Osteoblast (primary cell): ENCODE measurements at regions not wholly inside any gene's neighbourhood (a gene's known extent, or its start where the extent isn't known, plus 50 kb on each side); places are given as distances from the start of the nearest gene placed in this dataset.

Experiments used
- DNase-seq: peaks from one replicate; pipeline ENCODE4 v3.0.0; 2011; ENCODE audit warnings: low spot score, mixed read lengths; ENCODE audit not compliant: insufficient read length; ENCODE audit errors: missing footprints
- H2AFZ ChIP-seq: 2 replicates; pipeline ENCODE4 v1.6.0; 2011; ENCODE audit warnings: mild to moderate bottlenecking, low read length
- H3K27ac ChIP-seq: 2 replicates; pipeline ENCODE4 v1.5.1; 2011; ENCODE audit warnings: mild to moderate bottlenecking, low read depth, low read length, moderate library complexity
- H3K27me3 ChIP-seq: 2 replicates; pipeline ENCODE4 v1.6.0; 2012; ENCODE audit warnings: mild to moderate bottlenecking, control low read depth, inconsistent platforms, low read length, moderate library complexity; ENCODE audit not compliant: insufficient read depth
- H3K36me3 ChIP-seq: 2 replicates; pipeline ENCODE4 v1.5.1; 2011; ENCODE audit warnings: mild to moderate bottlenecking, low read length, control low read depth, moderate library complexity; ENCODE audit not compliant: insufficient read depth
- H3K4me1 ChIP-seq: 2 replicates; pipeline ENCODE4 v1.5.1; 2011; ENCODE audit warnings: mild to moderate bottlenecking, low read length, control low read depth, moderate library complexity; ENCODE audit not compliant: insufficient read depth
- H3K4me2 ChIP-seq: 2 replicates; pipeline ENCODE4 v1.6.0; 2011; ENCODE audit warnings: mild to moderate bottlenecking, low read length; ENCODE audit not compliant: insufficient read depth
- H3K4me3 ChIP-seq: fragments of 200-600 bp; sonication (generic); 3 replicates; pipeline ENCODE4 v1.5.1; 2012; ENCODE audit warnings: mild to moderate bottlenecking, low read length, inconsistent platforms; ENCODE audit not compliant: insufficient read depth
- H3K79me2 ChIP-seq: 2 replicates; pipeline ENCODE4 v1.6.0; 2012; ENCODE audit warnings: mild to moderate bottlenecking, low read length, control low read depth, inconsistent platforms; ENCODE audit not compliant: insufficient read depth
- H3K9me3 ChIP-seq: 2 replicates; pipeline ENCODE4 v1.5.1; 2011; ENCODE audit warnings: low read depth, low read length, control low read depth
- H4K20me1 ChIP-seq: 2 replicates; pipeline ENCODE4 v1.6.0; 2012; ENCODE audit warnings: mild to moderate bottlenecking, low read length, control low read depth; ENCODE audit not compliant: insufficient read depth
- TF ChIP-seq, protein P1 (sequence below): IDR thresholded peaks from 2 replicates; pipeline ENCODE4 v1.5.1; 2011; ENCODE audit warnings: mild to moderate bottlenecking, low read depth, low read length, moderate library complexity; ENCODE audit errors: extremely low read depth

- Histone ChIP-seq H4K20me1 (no peaks in the 10 kb centered on the region), H2AFZ (no peak overlapping the region), H3K9me3 (no peaks in the 10 kb centered on the region), H3K4me3 (no peak overlapping the region), H3K27me3 (peaks cover 3% of the 10 kb centered on the region), H3K79me2 (no peaks in the 10 kb centered on the region), H3K36me3 (no peaks in the 10 kb centered on the region), H3K4me1 (peaks cover 23% of the 10 kb centered on the region), H3K27ac (no peak overlapping the region), H3K4me2 (no peak overlapping the region)
- peak; percentile 27 for DNase-seq
- TF ChIP-seq, protein P1, sequence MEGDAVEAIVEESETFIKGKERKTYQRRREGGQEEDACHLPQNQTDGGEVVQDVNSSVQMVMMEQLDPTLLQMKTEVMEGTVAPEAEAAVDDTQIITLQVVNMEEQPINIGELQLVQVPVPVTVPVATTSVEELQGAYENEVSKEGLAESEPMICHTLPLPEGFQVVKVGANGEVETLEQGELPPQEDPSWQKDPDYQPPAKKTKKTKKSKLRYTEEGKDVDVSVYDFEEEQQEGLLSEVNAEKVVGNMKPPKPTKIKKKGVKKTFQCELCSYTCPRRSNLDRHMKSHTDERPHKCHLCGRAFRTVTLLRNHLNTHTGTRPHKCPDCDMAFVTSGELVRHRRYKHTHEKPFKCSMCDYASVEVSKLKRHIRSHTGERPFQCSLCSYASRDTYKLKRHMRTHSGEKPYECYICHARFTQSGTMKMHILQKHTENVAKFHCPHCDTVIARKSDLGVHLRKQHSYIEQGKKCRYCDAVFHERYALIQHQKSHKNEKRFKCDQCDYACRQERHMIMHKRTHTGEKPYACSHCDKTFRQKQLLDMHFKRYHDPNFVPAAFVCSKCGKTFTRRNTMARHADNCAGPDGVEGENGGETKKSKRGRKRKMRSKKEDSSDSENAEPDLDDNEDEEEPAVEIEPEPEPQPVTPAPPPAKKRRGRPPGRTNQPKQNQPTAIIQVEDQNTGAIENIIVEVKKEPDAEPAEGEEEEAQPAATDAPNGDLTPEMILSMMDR: no peak
Measured at GRCh38 chr10:124222988-124223710, 129.8 kb upstream of the CHST15 start.

- TF ChIP-seq, protein P1: no peak
- Histone ChIP-seq H3K27ac (no peak overlapping the region), H3K9me3 (no peaks in the 10 kb centered on the region), H3K36me3 (no peaks in the 10 kb centered on the region), H2AFZ (no peak overlapping the region), H3K27me3 (peaks cover 8% of the 10 kb centered on the region), H3K79me2 (no peaks in the 10 kb centered on the region), H4K20me1 (no peaks in the 10 kb centered on the region), H3K4me3 (no peak overlapping the region), H3K4me2 (no peak overlapping the region), H3K4me1 (peaks cover 23% of the 10 kb centered on the region)
- peak; percentile 79 for DNase-seq
Measured at GRCh38 chr10:124222318-124222987, 129.1 kb upstream of the CHST15 start.

- no peaks in the 10 kb centered on the region for H3K79me2 ChIP-seq
- H4K20me1 ChIP-seq: no peaks in the 10 kb centered on the region
- peaks cover 23% of the 10 kb centered on the region for H3K4me1 ChIP-seq
- no peak overlapping the region for H3K4me3 ChIP-seq
- H3K9me3 ChIP-seq: no peaks in the 10 kb centered on the region
- no peak overlapping the region for H3K27ac ChIP-seq
- H3K27me3 ChIP-seq: peaks cover 10% of the 10 kb centered on the region
- peak overlapping the region; percentile 39 for H3K4me2 ChIP-seq
- peak overlapping the region; percentile 41 for H2AFZ ChIP-seq
- H3K36me3 ChIP-seq: no peaks in the 10 kb centered on the region
- DNase-seq: peak; percentile 86
- TF ChIP-seq, protein P1: no peak
Measured at GRCh38 chr10:124221356-124222317, 128.2 kb upstream of the CHST15 start.
